HL-60 (cell line): ENCODE measurements at regions not wholly inside any gene's neighbourhood (a gene's known extent, or its start where the extent isn't known, plus 50 kb on each side); places are given as distances from the start of the nearest gene placed in this dataset.

Source experiments
- DNase-seq, 2 experiments: peaks; one replicate each; pipeline ENCODE4 v3.0.0-alpha.2; 2010 to 2020; ENCODE audit warnings: low read depth in 1 of 2, low spot score in 1 of 2
- H3K27ac ChIP-seq: fragments of 250-450 bp; sonication (Bioruptor Pico); replicated peaks from 2 replicates; pipeline ENCODE4 v1.5.1; 2020; ENCODE audit warnings: mild to moderate bottlenecking, moderate library complexity
- H3K27me3 ChIP-seq: fragments of 250-450 bp; sonication (Bioruptor Pico); 2 replicates; pipeline ENCODE4 v1.5.1; 2021; ENCODE audit warnings: mild to moderate bottlenecking, moderate library complexity; ENCODE audit not compliant: insufficient read depth, poor library complexity, severe bottlenecking
- H3K4me3 ChIP-seq: replicated peaks from 2 replicates; pipeline ENCODE4 v1.5.1; 2011; ENCODE audit warnings: mild to moderate bottlenecking, control low read depth, low read length; ENCODE audit not compliant: insufficient read depth
- GABPA ChIP-seq: IDR thresholded peaks from 2 replicates; pipeline ENCODE4 v1.6.1; 2012; ENCODE audit warnings: low read depth
- POLR2AphosphoS5 ChIP-seq: IDR thresholded peaks from 2 replicates; pipeline ENCODE4 v1.6.1; 2012; ENCODE audit warnings: low read depth
- SPI1 ChIP-seq: IDR thresholded peaks from 2 replicates; pipeline ENCODE4 v1.6.1; 2012; ENCODE audit warnings: low read depth, mild to moderate bottlenecking, borderline replicate concordance
- TF ChIP-seq, protein P1 (sequence below): IDR thresholded peaks from 2 replicates; pipeline ENCODE4 v1.6.1; 2012; ENCODE audit warnings: low read depth; ENCODE audit not compliant: insufficient replicate concordance
- TF ChIP-seq, protein P2 (sequence below): IDR thresholded peaks from one replicate; pipeline ENCODE4 v1.5.1; 2011; ENCODE audit warnings: low read length, control low read depth, inconsistent platforms; ENCODE audit not compliant: insufficient read depth

GRCh38 chr12:118780939-118781338 lies 200.4 kb upstream of the SRRM4 start:
- Histone ChIP-seq H3K4me3 (no peak overlapping the region), H3K27ac (no peak overlapping the region), H3K27me3 (no peaks in the 10 kb centered on the region)
- no peak for DNase-seq
- TF ChIP-seq, protein P1, sequence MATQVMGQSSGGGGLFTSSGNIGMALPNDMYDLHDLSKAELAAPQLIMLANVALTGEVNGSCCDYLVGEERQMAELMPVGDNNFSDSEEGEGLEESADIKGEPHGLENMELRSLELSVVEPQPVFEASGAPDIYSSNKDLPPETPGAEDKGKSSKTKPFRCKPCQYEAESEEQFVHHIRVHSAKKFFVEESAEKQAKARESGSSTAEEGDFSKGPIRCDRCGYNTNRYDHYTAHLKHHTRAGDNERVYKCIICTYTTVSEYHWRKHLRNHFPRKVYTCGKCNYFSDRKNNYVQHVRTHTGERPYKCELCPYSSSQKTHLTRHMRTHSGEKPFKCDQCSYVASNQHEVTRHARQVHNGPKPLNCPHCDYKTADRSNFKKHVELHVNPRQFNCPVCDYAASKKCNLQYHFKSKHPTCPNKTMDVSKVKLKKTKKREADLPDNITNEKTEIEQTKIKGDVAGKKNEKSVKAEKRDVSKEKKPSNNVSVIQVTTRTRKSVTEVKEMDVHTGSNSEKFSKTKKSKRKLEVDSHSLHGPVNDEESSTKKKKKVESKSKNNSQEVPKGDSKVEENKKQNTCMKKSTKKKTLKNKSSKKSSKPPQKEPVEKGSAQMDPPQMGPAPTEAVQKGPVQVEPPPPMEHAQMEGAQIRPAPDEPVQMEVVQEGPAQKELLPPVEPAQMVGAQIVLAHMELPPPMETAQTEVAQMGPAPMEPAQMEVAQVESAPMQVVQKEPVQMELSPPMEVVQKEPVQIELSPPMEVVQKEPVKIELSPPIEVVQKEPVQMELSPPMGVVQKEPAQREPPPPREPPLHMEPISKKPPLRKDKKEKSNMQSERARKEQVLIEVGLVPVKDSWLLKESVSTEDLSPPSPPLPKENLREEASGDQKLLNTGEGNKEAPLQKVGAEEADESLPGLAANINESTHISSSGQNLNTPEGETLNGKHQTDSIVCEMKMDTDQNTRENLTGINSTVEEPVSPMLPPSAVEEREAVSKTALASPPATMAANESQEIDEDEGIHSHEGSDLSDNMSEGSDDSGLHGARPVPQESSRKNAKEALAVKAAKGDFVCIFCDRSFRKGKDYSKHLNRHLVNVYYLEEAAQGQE = no peak
- no peak for TF ChIP-seq POLR2AphosphoS5
- TF ChIP-seq, protein P2, sequence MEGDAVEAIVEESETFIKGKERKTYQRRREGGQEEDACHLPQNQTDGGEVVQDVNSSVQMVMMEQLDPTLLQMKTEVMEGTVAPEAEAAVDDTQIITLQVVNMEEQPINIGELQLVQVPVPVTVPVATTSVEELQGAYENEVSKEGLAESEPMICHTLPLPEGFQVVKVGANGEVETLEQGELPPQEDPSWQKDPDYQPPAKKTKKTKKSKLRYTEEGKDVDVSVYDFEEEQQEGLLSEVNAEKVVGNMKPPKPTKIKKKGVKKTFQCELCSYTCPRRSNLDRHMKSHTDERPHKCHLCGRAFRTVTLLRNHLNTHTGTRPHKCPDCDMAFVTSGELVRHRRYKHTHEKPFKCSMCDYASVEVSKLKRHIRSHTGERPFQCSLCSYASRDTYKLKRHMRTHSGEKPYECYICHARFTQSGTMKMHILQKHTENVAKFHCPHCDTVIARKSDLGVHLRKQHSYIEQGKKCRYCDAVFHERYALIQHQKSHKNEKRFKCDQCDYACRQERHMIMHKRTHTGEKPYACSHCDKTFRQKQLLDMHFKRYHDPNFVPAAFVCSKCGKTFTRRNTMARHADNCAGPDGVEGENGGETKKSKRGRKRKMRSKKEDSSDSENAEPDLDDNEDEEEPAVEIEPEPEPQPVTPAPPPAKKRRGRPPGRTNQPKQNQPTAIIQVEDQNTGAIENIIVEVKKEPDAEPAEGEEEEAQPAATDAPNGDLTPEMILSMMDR = no peak
- TF ChIP-seq GABPA = no peak
- TF ChIP-seq SPI1 = no peak

DNA sequence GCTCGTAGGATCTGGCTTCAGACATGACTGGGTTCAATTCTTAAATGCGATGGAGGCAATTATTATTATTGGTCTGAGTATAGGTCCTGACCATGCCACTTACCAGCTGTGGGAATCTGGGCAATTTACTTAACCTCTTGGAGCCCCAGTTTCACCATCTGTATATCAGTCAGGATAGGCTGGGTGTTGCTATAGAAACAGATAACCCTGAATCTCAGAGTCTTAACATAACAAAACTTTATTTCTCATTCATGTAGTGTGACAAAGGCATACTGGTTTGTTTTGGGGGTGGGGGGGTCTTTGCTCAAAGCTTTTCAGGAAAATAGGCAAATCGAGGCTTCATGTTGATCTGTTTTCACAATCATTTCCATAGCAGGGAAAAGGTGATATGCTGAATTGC lies 199.6 kb upstream of the SRRM4 start:
- Histone ChIP-seq H3K27ac (no peak overlapping the region), H3K4me3 (no peak overlapping the region), H3K27me3 (no peaks in the 10 kb centered on the region)
- DNase-seq = no peak
- TF ChIP-seq, protein P1 = no peak
- TF ChIP-seq POLR2AphosphoS5 = no peak
- no peak for TF ChIP-seq GABPA
- TF ChIP-seq, protein P2 = no peak
- TF ChIP-seq SPI1 = no peak

- TF ChIP-seq POLR2AphosphoS5 = no peak
- TF ChIP-seq, protein P1 = no peak
- TF ChIP-seq GABPA = no peak
- TF ChIP-seq, protein P2 = no peak
- TF ChIP-seq SPI1 = no peak
- H3K4me3 ChIP-seq = no peak overlapping the region
- DNase-seq = no peak
- no peak overlapping the region for H3K27ac ChIP-seq
- no peaks in the 10 kb centered on the region for H3K27me3 ChIP-seq
Measured at GRCh38 chr12:118783703-118784102, 197.6 kb upstream of the SRRM4 start.
